ENCODE measurements at regions not wholly inside any gene's neighbourhood (a gene's known extent, or its start where the extent isn't known, plus 50 kb on each side); places are given as distances from the start of the nearest gene placed in this dataset.
A peak's percentile ranks its signal among the peaks of the same experiment; 100 is the strongest.

- DNase-seq = no peak
Observed at GRCh38 chr2:12062053-12062395, 315.6 kb downstream of the LPIN1 start.

- no peak for DNase-seq
Observed at GRCh38 chr2:12063210-12063609, 316.8 kb downstream of the LPIN1 start.

GRCh38 chr2:12064153-12064552 lies 317.7 kb downstream of the LPIN1 start:
- DNase-seq = no peak

- DNase-seq = no peak
Observed at GRCh38 chr2:12066116-12066515, 319.7 kb downstream of the LPIN1 start.

- no peak for DNase-seq
Observed at GRCh38 chr2:12066986-12067385, 320.6 kb downstream of the LPIN1 start.

- DNase-seq = no peak
Observed at GRCh38 chr2:12068796-12069538, 322.5 kb downstream of the LPIN1 start.

- DNase-seq = no peak
Observed at GRCh38 chr2:12070153-12070552, 323.7 kb downstream of the LPIN1 start.

GRCh38 chr2:12070581-12070980 lies 324.1 kb downstream of the LPIN1 start:
- no peak for DNase-seq

- no peak for DNase-seq
Observed at GRCh38 chr2:12071318-12071717, 324.9 kb downstream of the LPIN1 start.

GRCh38 chr2:12073217-12073852 lies 326.9 kb downstream of the LPIN1 start:
- DNase-seq = no peak

GRCh38 chr2:12074126-12074844 lies 327.9 kb downstream of the LPIN1 start:
- DNase-seq = no peak

- DNase-seq = no peak
Observed at GRCh38 chr2:12074845-12075217, 328.4 kb downstream of the LPIN1 start.

GRCh38 chr2:12075603-12076002 lies 329.2 kb downstream of the LPIN1 start:
- DNase-seq = no peak

GRCh38 chr2:12076810-12077209 lies 330.4 kb downstream of the LPIN1 start:
- DNase-seq = peak; percentile 32 to 36

GRCh38 chr2:12080360-12080759 lies 333.9 kb downstream of the LPIN1 start:
- no peak for DNase-seq

- DNase-seq = no peak
Observed at GRCh38 chr2:12081481-12082210, 335.2 kb downstream of the LPIN1 start.

GRCh38 chr2:12083081-12083581 lies 336.7 kb downstream of the LPIN1 start:
- no peak for DNase-seq

GRCh38 chr2:12083713-12084419 lies 337.4 kb downstream of the LPIN1 start:
- no peak for DNase-seq

- DNase-seq = no peak
Observed at GRCh38 chr2:12087175-12087574, 340.7 kb downstream of the LPIN1 start.

- no peak for DNase-seq
Observed at GRCh38 chr2:12087671-12088380, 341.4 kb downstream of the LPIN1 start.

GRCh38 chr2:12089001-12089400 lies 342.6 kb downstream of the LPIN1 start:
- DNase-seq = no peak

- DNase-seq = no peak
Observed at GRCh38 chr2:12089496-12089895, 343.1 kb downstream of the LPIN1 start.
